Caco-2 (cell line): ENCODE measurements at regions not wholly inside any gene's neighbourhood (a gene's known extent, or its start where the extent isn't known, plus 50 kb on each side); places are given as distances from the start of the nearest gene placed in this dataset.

Experiments
- BruUV-seq: library from RNA; stranded (reverse); fragments of 400-500 nt; replicated peaks from 2 replicates; lab custom pipeline; 2021; lab: Mats Ljungman, UMichigan
- CTCF ChIA-PET: fragments of 300-600 bp; sonication (Branson Sonifier 250); formaldehyde crosslinking; loops from one replicate; lab custom pipeline; 2022; ENCODE audit warnings: antibody characterized with exemption; lab: Charles Lee
- POLR2A ChIA-PET: fragments of 300-600 bp; sonication (Branson Sonifier 250); formaldehyde crosslinking; loops from one replicate; lab custom pipeline; 2022; ENCODE audit warnings: antibody characterized with exemption; lab: Charles Lee
- DNase-seq, 2 experiments: peaks; one replicate each; pipeline versions ENCODE4 v3.0.0 to v3.0.0-alpha.2; 2020 to 2022
- H3K27me3 ChIP-seq: replicated peaks from 2 replicates; pipeline ENCODE4 v1.6.0; 2011; ENCODE audit warnings: low read length; ENCODE audit not compliant: control insufficient read depth, insufficient read depth
- H3K36me3 ChIP-seq: 2 replicates; pipeline ENCODE4 v1.5.1; 2011; ENCODE audit warnings: low read length; ENCODE audit not compliant: control insufficient read depth, insufficient read depth
- H3K4me1 ChIP-seq: fragments of 250-450 bp; sonication (Bioruptor Pico); 2 replicates; pipeline ENCODE4 v1.5.1; 2020; ENCODE audit warnings: mild to moderate bottlenecking
- H3K4me3 ChIP-seq: 2 replicates; pipeline ENCODE4 v1.5.1; 2011; ENCODE audit warnings: low read depth, mild to moderate bottlenecking, control low read depth, low read length
- H3K9me3 ChIP-seq: fragments of 250-450 bp; sonication (Bioruptor Pico); 2 replicates; pipeline ENCODE4 v1.5.1; 2020; ENCODE audit warnings: mild to moderate bottlenecking, moderate library complexity
- H3K27ac Mint-ChIP-seq: one replicate; pipeline ENCODE4 v1.8.0; 2022; ENCODE audit warnings: mixed read lengths; ENCODE audit not compliant: unreplicated experiment
- H3K27me3 Mint-ChIP-seq: one replicate; pipeline ENCODE4 v1.8.0; 2022; ENCODE audit warnings: mixed read lengths; ENCODE audit not compliant: insufficient read depth, unreplicated experiment
- H3K36me3 Mint-ChIP-seq: one replicate; pipeline ENCODE4 v1.8.0; 2022; ENCODE audit warnings: mild to moderate bottlenecking, mixed read lengths; ENCODE audit not compliant: insufficient read depth, unreplicated experiment
- H3K4me1 Mint-ChIP-seq: one replicate; pipeline ENCODE4 v1.8.0; 2022; ENCODE audit warnings: low read depth, mixed read lengths; ENCODE audit not compliant: unreplicated experiment
- H3K4me3 Mint-ChIP-seq: one replicate; pipeline ENCODE4 v1.8.0; 2022; ENCODE audit warnings: mild to moderate bottlenecking, moderate library complexity, mixed read lengths; ENCODE audit not compliant: unreplicated experiment
- H3K9me3 Mint-ChIP-seq: one replicate; pipeline ENCODE4 v1.8.0; 2022; ENCODE audit warnings: mixed read lengths; ENCODE audit not compliant: unreplicated experiment
- intact Hi-C: fragments of 100-400 bp; cut with micrococcal nuclease; formaldehyde crosslinking; loops from one replicate; pipeline ENCODE4 v1.10.0; 2022; ENCODE audit not compliant: unreplicated experiment
- TF ChIP-seq, protein P1 (sequence below), 2 experiments: fragments of 200-600 bp in 1 of 2; IDR thresholded peaks; 1 replicate in 1 of 2; 2 replicates in 1 of 2; pipeline versions ENCODE4 v1.5.1 to v1.8.0; 2011 to 2022; ENCODE audit warnings: antibody characterized with exemption in 1 of 2, control low read depth in 1 of 2, inconsistent platforms in 1 of 2, low read depth in 1 of 2, low read length in 1 of 2, mild to moderate bottlenecking in 1 of 2, moderate library complexity in 1 of 2; ENCODE audit not compliant: insufficient read depth in 1 of 2, severe bottlenecking in 1 of 2, unreplicated experiment in 1 of 2

DNA sequence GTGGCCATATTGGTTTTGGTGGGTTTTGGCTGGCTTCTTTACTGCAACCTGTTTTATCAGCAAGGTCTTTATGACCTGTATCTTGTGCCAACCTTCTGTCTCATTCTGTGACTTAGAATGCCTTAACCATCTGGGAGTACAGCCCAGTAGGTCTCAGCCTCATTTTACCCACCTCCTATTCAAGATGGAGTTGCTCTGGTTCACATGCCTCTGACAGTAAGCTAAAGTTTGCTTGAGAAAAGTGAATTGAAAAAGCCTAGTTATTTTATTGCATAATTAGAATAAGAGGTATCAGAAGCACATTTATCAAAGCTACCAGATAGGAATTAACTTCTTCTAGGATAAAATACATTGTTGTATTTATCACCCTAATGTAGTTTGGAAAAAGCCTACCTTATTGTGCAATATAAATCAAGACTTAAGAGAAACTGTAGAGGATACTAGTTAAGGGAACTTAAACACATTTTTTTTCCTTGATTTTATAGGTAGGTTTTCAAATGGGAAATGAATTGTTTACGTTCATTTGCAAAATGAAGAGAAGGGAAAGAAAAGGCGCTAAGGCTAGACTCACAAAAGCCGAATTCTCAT, 202.3 kb upstream of the KCNJ16 start:
- Histone ChIP-seq H3K4me3 (no peak overlapping the region), H3K36me3 (no peaks in the 10 kb centered on the region), H3K27me3 (no peaks in the 10 kb centered on the region), H3K4me1 (no peaks in the 10 kb centered on the region), H3K9me3 (no peaks in the 10 kb centered on the region)
- Mint-ChIP-seq H3K36me3 (no peaks in the 10 kb centered on the region), H3K27me3 (no peaks in the 10 kb centered on the region), H3K9me3 (no peaks in the 10 kb centered on the region), H3K4me1 (no peaks in the 10 kb centered on the region), H3K4me3 (no peak overlapping the region), H3K27ac (no peak overlapping the region)
- intact Hi-C loops = no loop called here
- ChIA-PET POLR2A (no interaction called here), CTCF (no interaction called here)
- no peak for DNase-seq
- TF ChIP-seq, protein P1, sequence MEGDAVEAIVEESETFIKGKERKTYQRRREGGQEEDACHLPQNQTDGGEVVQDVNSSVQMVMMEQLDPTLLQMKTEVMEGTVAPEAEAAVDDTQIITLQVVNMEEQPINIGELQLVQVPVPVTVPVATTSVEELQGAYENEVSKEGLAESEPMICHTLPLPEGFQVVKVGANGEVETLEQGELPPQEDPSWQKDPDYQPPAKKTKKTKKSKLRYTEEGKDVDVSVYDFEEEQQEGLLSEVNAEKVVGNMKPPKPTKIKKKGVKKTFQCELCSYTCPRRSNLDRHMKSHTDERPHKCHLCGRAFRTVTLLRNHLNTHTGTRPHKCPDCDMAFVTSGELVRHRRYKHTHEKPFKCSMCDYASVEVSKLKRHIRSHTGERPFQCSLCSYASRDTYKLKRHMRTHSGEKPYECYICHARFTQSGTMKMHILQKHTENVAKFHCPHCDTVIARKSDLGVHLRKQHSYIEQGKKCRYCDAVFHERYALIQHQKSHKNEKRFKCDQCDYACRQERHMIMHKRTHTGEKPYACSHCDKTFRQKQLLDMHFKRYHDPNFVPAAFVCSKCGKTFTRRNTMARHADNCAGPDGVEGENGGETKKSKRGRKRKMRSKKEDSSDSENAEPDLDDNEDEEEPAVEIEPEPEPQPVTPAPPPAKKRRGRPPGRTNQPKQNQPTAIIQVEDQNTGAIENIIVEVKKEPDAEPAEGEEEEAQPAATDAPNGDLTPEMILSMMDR (IDR thresholded peaks at IDR 0.05; ENCODE audit: insufficient read depth in 1 of 2, low read depth in 1 of 2, low read length in 1 of 2, severe bottlenecking in 1 of 2, unreplicated experiment in 1 of 2) = no peak
- BruUV-seq = no TSS peak

DNA sequence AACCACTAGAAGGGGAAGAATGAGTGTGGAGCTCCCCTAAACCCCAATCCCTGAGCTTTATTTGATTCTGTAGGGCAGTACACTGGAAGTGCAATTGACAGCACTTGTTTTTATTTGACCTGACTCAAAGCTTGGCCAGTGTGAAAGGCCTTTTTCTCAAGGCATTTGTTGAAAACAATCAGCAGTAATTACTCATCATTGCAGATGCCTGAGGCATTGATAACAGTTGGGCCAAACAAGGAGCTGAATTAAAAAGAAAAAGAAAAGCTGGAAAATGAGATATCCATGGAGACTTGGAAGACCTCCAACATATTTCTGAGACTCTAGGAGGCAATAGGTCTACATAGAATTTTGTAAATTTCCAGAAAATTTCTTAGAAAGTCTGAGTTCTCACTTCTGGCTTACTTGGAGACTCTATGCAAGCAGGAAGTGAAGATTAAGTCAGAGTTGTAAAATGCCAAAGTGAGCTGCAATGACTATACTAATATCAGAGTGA, 200.8 kb upstream of the KCNJ16 start:
- intact Hi-C loops = no loop called here
- Mint-ChIP-seq H3K27ac (no peak overlapping the region), H3K4me3 (no peak overlapping the region), H3K27me3 (no peaks in the 10 kb centered on the region), H3K4me1 (no peaks in the 10 kb centered on the region), H3K9me3 (no peaks in the 10 kb centered on the region), H3K36me3 (no peaks in the 10 kb centered on the region)
- H3K9me3 ChIP-seq = no peaks in the 10 kb centered on the region
- no peak for DNase-seq
- CTCF ChIA-PET = no interaction called here
- no TSS peak for BruUV-seq
- no peaks in the 10 kb centered on the region for H3K36me3 ChIP-seq
- no peak overlapping the region for H3K4me3 ChIP-seq
- H3K4me1 ChIP-seq = no peaks in the 10 kb centered on the region
- POLR2A ChIA-PET = no interaction called here
- TF ChIP-seq, protein P1 (IDR thresholded peaks at IDR 0.05; ENCODE audit: insufficient read depth in 1 of 2, low read depth in 1 of 2, low read length in 1 of 2, severe bottlenecking in 1 of 2, unreplicated experiment in 1 of 2) = no peak
- H3K27me3 ChIP-seq = no peaks in the 10 kb centered on the region

DNA sequence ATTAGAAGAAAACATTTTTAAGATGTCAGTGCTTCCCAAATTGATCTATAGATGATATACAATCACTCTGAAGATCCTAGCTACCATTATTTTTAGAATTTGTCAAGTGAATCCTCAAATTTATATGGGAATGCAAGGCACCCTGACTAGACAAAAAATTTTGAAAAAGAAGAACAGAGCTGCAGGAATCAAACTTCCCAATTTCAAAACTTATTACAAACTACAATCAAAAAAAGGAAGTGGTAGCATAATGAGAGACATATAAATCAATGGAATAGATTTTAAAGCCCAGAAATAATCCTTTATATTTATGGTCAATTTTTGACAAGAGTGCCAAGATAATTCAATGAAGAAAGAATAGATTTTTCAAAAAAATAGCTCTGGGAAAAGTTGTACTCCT, 198.3 kb upstream of the KCNJ16 start:
- TF ChIP-seq, protein P1 (IDR thresholded peaks at IDR 0.05; ENCODE audit: insufficient read depth in 1 of 2, low read depth in 1 of 2, low read length in 1 of 2, severe bottlenecking in 1 of 2, unreplicated experiment in 1 of 2) = no peak
- H3K4me3 Mint-ChIP-seq = no peak overlapping the region
- no peaks in the 10 kb centered on the region for H3K9me3 Mint-ChIP-seq
- CTCF ChIA-PET = no interaction called here
- no peaks in the 10 kb centered on the region for H3K4me1 Mint-ChIP-seq
- H3K27ac Mint-ChIP-seq = no peak overlapping the region
- Histone ChIP-seq H3K9me3 (no peaks in the 10 kb centered on the region), H3K36me3 (no peaks in the 10 kb centered on the region), H3K4me3 (no peak overlapping the region), H3K4me1 (no peaks in the 10 kb centered on the region), H3K27me3 (no peaks in the 10 kb centered on the region)
- no peaks in the 10 kb centered on the region for H3K36me3 Mint-ChIP-seq
- no peak for DNase-seq
- H3K27me3 Mint-ChIP-seq = no peaks in the 10 kb centered on the region
- POLR2A ChIA-PET = interaction anchor here (0.6 kb wide), 1 partner anchor 1374 kb away, joined by 12 read pairs; no protein-coding TSS in a partner anchor
- BruUV-seq = no TSS peak
- intact Hi-C loops = no loop called here
